PC-9 (cell line): ENCODE measurements at regions not wholly inside any gene's neighbourhood (a gene's known extent, or its start where the extent isn't known, plus 50 kb on each side); places are given as distances from the start of the nearest gene placed in this dataset.

Experiments
- BruUV-seq: library from RNA; stranded (reverse); fragments of 400-500 nt; replicated peaks from 2 replicates; lab custom pipeline; 2021; lab: Mats Ljungman, UMichigan
- CTCF ChIA-PET: fragments of 300-600 bp; sonication (Branson Sonifier 250); formaldehyde crosslinking; loops from one replicate; lab custom pipeline; 2022; ENCODE audit warnings: antibody characterized with exemption; lab: Charles Lee
- POLR2A ChIA-PET: fragments of 300-600 bp; sonication (Branson Sonifier 250); formaldehyde crosslinking; loops from one replicate; lab custom pipeline; 2022; ENCODE audit warnings: antibody characterized with exemption; ENCODE audit not compliant: unreplicated experiment; lab: Charles Lee
- DNase-seq, 2 experiments: peaks; one replicate each; pipeline versions ENCODE4 v3.0.0 to v3.0.0-alpha.2; 2015 to 2022; ENCODE audit warnings: mixed read lengths in 1 of 2
- H2AFZ ChIP-seq: fragments of 200-600 bp; sonication (generic); 2 replicates; pipeline ENCODE4 v1.8.1; 2017; ENCODE audit warnings: antibody characterized with exemption
- H3F3A ChIP-seq: fragments of 200-600 bp; sonication (generic); 2 replicates; pipeline ENCODE4 v1.8.1; 2017; ENCODE audit warnings: antibody characterized with exemption, mild to moderate bottlenecking, low read depth; ENCODE audit not compliant: insufficient read depth
- H3K27ac ChIP-seq: fragments of 200-600 bp; sonication (generic); 2 replicates; pipeline ENCODE4 v1.6.1; 2016; ENCODE audit warnings: mixed run types
- H3K27me3 ChIP-seq: fragments of 200-600 bp; sonication (generic); 2 replicates; pipeline ENCODE4 v1.6.1; 2016; ENCODE audit warnings: low read depth, mixed run types; ENCODE audit not compliant: insufficient read depth
- H3K36me3 ChIP-seq: fragments of 200-600 bp; sonication (generic); 2 replicates; pipeline ENCODE4 v1.6.1; 2016; ENCODE audit warnings: low read depth, mixed run types
- H3K4me1 ChIP-seq: fragments of 200-600 bp; sonication (generic); replicated peaks from 2 replicates; pipeline ENCODE4 v1.6.1; 2016; ENCODE audit warnings: mixed run types; ENCODE audit not compliant: insufficient read depth
- H3K4me2 ChIP-seq: fragments of 200-600 bp; sonication (generic); 2 replicates; pipeline ENCODE4 v1.6.1; 2017; ENCODE audit warnings: mixed run types
- H3K4me3 ChIP-seq: fragments of 200-600 bp; sonication (generic); 2 replicates; pipeline ENCODE4 v1.6.1; 2016; ENCODE audit warnings: mixed run types
- H3K79me2 ChIP-seq: fragments of 200-600 bp; sonication (generic); 2 replicates; pipeline ENCODE4 v1.6.1; 2017; ENCODE audit warnings: low read depth, mixed run types
- H3K9me2 ChIP-seq: fragments of 200-600 bp; sonication (generic); 2 replicates; pipeline ENCODE4 v1.8.1; 2017; ENCODE audit warnings: mild to moderate bottlenecking; ENCODE audit not compliant: insufficient read depth
- H3K9me3 ChIP-seq: fragments of 200-600 bp; sonication (generic); 2 replicates; pipeline ENCODE4 v1.8.1; 2016; ENCODE audit warnings: low read depth; ENCODE audit not compliant: insufficient read depth
- H4K20me1 ChIP-seq: fragments of 200-600 bp; sonication (generic); 2 replicates; pipeline ENCODE4 v1.8.1; 2017; ENCODE audit not compliant: insufficient read depth
- EZH2 ChIP-seq: fragments of 200-600 bp; sonication (generic); IDR thresholded peaks from 2 replicates; pipeline ENCODE4 v1.8.0; 2017; ENCODE audit warnings: antibody characterized with exemption, low read depth
- intact Hi-C: fragments of 100-400 bp; cut with micrococcal nuclease; formaldehyde crosslinking; loops from one replicate; pipeline ENCODE4 v1.10.0; 2022; ENCODE audit not compliant: unreplicated experiment
- TF ChIP-seq, protein P1 (sequence below): fragments of 200-600 bp; sonication (generic); conservative IDR thresholded peaks from 2 replicates; pipeline ENCODE4 v1.6.1; 2017; ENCODE audit warnings: mixed run types, antibody characterized with exemption, mild to moderate bottlenecking, moderate library complexity

GRCh38 chr5:30933599-30933998, 259.9 kb upstream of the CDH6 start:
- DNase-seq = peak in 1 of 2 experiments; percentile 25
- no TSS peak for BruUV-seq
- H3K27ac ChIP-seq = no peak overlapping the region
- H3K4me3 ChIP-seq = no peak overlapping the region
- no peaks in the 10 kb centered on the region for H3K36me3 ChIP-seq
- no peaks in the 10 kb centered on the region for H3K9me2 ChIP-seq
- no peaks in the 10 kb centered on the region for H3K9me3 ChIP-seq
- H2AFZ ChIP-seq = no peak overlapping the region
- intact Hi-C loops = no loop called here
- H3F3A ChIP-seq = no peaks in the 10 kb centered on the region
- no peak overlapping the region for H3K4me2 ChIP-seq
- no peak for TF ChIP-seq EZH2
- TF ChIP-seq, protein P1, sequence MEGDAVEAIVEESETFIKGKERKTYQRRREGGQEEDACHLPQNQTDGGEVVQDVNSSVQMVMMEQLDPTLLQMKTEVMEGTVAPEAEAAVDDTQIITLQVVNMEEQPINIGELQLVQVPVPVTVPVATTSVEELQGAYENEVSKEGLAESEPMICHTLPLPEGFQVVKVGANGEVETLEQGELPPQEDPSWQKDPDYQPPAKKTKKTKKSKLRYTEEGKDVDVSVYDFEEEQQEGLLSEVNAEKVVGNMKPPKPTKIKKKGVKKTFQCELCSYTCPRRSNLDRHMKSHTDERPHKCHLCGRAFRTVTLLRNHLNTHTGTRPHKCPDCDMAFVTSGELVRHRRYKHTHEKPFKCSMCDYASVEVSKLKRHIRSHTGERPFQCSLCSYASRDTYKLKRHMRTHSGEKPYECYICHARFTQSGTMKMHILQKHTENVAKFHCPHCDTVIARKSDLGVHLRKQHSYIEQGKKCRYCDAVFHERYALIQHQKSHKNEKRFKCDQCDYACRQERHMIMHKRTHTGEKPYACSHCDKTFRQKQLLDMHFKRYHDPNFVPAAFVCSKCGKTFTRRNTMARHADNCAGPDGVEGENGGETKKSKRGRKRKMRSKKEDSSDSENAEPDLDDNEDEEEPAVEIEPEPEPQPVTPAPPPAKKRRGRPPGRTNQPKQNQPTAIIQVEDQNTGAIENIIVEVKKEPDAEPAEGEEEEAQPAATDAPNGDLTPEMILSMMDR = no peak
- POLR2A ChIA-PET = no interaction called here
- no peaks in the 10 kb centered on the region for H3K27me3 ChIP-seq
- no peaks in the 10 kb centered on the region for H3K79me2 ChIP-seq
- CTCF ChIA-PET = no interaction called here
- H3K4me1 ChIP-seq = no peaks in the 10 kb centered on the region
- no peaks in the 10 kb centered on the region for H4K20me1 ChIP-seq

- DNase-seq = no peak
- ChIA-PET CTCF (no interaction called here), POLR2A (no interaction called here)
- no peak overlapping the region for H3K27ac ChIP-seq
- no peaks in the 10 kb centered on the region for H3K9me3 ChIP-seq
- no peaks in the 10 kb centered on the region for H3K79me2 ChIP-seq
- H3K9me2 ChIP-seq = no peaks in the 10 kb centered on the region
- TF ChIP-seq, protein P1 = no peak
- TF ChIP-seq EZH2 = no peak
- H3K4me1 ChIP-seq = no peaks in the 10 kb centered on the region
- H3K4me3 ChIP-seq = no peak overlapping the region
- no peaks in the 10 kb centered on the region for H4K20me1 ChIP-seq
- H3K36me3 ChIP-seq = no peaks in the 10 kb centered on the region
- no peak overlapping the region for H2AFZ ChIP-seq
- BruUV-seq = no TSS peak
- H3K4me2 ChIP-seq = no peak overlapping the region
- H3K27me3 ChIP-seq = no peaks in the 10 kb centered on the region
- H3F3A ChIP-seq = no peaks in the 10 kb centered on the region
- intact Hi-C loops = no loop called here
Measured at GRCh38 chr5:30932273-30933017, 261.0 kb upstream of the CDH6 start.

DNA sequence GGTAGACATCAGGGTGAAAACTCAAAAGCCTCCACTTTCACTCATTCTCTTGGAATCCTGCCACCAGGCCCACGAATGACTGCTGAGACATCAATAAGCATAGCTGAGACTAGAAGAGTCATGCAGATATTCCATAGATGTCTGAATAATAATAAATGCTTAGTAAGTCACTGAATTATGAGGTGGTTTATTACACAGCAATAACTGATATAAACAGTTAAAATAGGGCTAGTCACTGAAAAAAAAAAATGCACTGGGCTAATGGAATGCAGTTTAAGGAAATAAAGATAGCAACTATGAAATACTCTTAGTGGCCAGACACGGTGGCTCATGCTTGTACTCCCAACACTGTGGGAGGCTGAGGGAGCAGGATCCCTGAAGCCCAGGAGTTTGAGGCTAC, 262.8 kb upstream of the CDH6 start:
- Histone ChIP-seq H3K4me3 (no peak overlapping the region), H3K36me3 (no peaks in the 10 kb centered on the region), H3K4me2 (no peak overlapping the region), H3K9me2 (no peaks in the 10 kb centered on the region), H2AFZ (no peak overlapping the region), H3K4me1 (no peaks in the 10 kb centered on the region), H3K27ac (no peak overlapping the region), H4K20me1 (no peaks in the 10 kb centered on the region), H3K79me2 (no peaks in the 10 kb centered on the region), H3K9me3 (no peaks in the 10 kb centered on the region), H3K27me3 (no peaks in the 10 kb centered on the region), H3F3A (no peaks in the 10 kb centered on the region)
- no peak for DNase-seq
- intact Hi-C loops = no loop called here
- no TSS peak for BruUV-seq
- ChIA-PET POLR2A (no interaction called here), CTCF (interaction anchor here (0.6 kb wide), 1 partner anchor 237 kb away, joined by 6 read pairs; no protein-coding TSS in a partner anchor)
- TF ChIP-seq, protein P1 = no peak
- no peak for TF ChIP-seq EZH2
